ENCODE measurements at regions not wholly inside any gene's neighbourhood (a gene's known extent, or its start where the extent isn't known, plus 50 kb on each side); places are given as distances from the start of the nearest gene placed in this dataset.
"Not testable (repeated sequence)": the region's sequence is repeated elsewhere in the genome, so short reads cannot be mapped to it uniquely, and the experiment has no call there.

DNA sequence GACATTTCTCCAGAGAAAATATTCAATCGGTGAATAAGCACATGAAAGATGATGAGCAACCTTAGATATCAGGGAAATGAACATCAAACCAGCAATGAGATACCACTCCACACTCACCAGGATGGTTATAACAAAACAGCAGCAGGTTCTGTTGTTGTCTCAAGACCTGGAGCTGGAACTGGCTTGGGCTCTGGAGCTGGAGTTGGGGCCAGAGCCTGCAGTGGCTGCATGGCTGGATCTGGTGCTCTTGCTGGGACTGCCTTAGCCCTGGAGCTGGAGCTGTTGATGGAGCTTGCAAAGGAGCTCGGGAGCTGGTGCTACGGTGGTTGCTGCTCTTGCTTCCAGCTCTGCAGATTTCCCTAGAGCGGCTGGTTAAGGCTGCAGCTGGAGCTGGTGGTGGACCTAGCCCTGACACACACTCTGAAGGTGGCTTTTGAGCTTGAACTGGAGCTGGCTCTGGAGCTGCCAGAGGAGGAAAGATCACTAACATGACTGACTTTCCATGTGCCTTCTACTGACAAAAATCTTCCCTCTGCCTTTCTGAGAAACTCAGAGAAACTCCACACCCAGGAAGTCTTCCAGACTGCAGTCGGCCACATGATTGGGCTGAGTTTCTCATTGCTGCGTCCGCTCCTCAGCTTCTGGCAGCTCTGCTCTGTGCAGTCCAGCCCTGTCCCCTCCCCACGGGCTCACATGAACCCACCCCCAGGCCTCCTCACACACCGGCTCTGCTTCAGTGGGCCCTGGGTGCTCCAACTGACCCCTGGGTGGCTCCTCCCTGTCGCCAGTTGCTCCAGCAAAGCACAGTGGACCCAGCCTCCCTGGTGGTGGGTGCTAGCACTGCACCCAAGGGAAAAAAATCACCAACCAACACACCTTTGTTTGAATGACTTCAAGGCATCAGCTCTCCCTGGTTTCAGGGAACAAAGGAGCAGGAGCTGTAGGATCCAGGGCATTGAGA lies 139.1 kb upstream of the FMN2 start:
- DNase-seq: no peak

GRCh38 chr1:239954836-239955235 lies 136.8 kb upstream of the FMN2 start:
- no peak for DNase-seq

- DNase-seq: no peak
Observed at GRCh38 chr1:239955431-239955830, 136.3 kb upstream of the FMN2 start.

DNA sequence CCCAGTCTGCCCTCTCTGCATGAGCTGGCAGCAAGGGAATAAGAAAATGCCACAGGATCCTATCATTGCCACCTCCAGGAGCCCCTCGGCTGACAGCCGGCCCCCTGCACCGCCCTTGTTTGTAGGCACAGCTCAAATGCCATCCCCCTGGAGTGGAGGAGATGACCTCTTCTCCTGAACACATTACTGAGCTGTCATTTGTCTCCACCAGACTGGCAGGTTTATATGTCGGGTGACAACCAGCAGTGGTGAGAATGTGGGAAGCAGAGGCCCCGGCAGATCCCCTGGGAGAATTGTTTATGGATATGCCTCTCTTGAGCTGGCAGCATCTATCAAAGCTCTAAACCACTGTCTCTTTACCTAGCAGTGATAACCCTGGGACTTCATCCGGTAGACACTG lies 135.4 kb upstream of the FMN2 start:
- DNase-seq: no peak

DNA sequence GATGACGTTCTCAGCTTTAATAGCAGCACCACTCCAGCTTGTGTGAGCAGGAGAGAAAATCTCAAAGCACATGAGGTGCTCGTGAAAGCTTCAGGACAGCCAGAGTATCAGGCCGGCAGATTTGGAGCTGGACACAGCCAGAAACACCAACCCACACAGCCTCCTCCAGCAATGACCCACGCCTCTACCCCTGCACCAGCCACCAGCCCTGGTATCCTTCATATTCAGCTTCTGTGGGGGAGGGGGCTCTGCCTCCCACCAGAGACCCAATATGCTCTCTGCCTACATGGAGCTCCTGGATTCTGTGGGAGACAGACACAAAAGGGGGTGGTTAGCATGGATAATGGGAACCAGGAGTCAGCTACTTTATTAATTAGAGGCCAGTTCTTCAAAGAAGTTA lies 133.6 kb upstream of the FMN2 start:
- DNase-seq: no peak

GRCh38 chr1:239960366-239960765 lies 131.3 kb upstream of the FMN2 start:
- DNase-seq: no peak

DNA sequence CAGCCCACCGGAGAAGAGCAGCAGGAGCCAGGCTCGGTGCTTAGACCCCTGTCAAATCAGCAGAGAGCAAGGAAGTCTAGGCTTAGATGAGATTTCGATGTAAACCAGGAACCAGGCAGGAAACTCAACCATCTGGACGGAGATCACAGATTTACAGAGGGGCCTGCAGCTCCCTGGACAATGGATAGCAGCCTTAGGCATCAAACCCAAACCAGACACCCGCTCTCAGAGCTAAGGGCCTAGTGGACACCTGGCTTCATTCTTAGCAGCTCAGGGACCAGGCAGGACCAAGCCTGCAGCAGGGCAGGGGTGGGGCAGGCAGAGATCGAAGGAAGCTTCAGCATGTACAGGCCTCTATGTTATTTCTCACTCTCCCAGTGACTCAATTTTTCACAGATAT lies 127.8 kb upstream of the FMN2 start:
- DNase-seq: no peak

DNA sequence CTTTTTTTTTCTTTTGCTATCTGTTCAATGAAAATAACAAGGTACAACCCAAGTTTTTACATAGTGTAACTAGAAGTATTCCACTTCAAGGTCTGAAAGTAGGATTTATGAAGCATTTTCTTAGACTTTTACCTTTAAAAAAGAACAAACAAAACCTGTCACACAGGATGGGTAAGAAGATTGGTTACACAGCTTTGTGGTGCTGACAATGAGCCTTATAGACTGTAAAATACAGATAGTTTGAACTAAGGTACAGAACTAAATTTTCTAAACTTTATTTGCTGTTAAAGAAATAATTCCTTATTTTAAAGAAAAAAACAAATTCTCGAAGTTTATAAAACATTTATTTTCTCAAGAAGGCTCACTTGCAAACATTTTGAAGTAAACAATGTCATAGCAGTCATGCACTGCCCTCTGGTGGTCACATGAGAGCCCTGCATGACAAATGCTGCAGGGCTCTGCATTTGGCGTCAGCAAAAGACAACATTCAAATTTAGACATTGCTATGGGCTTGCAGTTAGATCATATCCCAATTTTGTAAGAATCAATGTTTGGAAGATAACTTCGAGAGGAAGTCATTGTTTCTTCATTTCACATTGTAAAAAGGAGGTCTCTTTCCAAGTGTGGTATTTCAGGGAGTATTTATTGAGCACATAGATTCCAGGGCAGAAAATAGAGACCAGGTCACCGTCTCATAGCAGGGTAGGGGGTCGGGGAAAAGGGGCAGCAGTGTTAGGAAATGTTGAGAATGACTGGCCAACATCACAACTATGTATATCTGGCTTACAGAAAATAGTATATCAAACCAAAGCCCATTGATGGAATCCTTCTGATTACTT lies 115.3 kb upstream of the FMN2 start:
- DNase-seq: peak; percentile 61

DNA sequence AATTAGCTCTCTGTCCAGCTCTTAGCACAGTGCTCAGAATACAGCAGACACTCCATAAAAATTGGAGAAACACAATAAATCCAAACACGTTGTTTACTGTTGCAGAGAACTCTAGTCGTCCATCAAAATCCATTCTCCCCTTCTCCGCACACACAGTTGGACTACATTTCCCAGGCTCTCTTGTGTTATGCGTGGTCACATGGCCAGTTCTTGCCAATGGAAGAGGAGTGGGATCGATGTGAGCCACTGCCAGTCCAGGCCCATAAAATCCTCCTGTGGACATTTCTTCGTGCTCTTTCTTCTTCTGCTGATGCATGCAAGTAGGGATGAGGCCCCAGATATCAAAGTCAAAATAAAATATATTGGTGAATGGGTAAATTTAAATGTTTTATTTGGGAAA lies 114.3 kb upstream of the FMN2 start:
- DNase-seq: no peak

- no peak for DNase-seq
Observed at GRCh38 chr1:239979456-239979855, 112.2 kb upstream of the FMN2 start.

GRCh38 chr1:239982762-239983161 lies 108.9 kb upstream of the FMN2 start:
- no peak for DNase-seq

- no peak for DNase-seq
Observed at GRCh38 chr1:239985044-239985443, 106.6 kb upstream of the FMN2 start.

DNA sequence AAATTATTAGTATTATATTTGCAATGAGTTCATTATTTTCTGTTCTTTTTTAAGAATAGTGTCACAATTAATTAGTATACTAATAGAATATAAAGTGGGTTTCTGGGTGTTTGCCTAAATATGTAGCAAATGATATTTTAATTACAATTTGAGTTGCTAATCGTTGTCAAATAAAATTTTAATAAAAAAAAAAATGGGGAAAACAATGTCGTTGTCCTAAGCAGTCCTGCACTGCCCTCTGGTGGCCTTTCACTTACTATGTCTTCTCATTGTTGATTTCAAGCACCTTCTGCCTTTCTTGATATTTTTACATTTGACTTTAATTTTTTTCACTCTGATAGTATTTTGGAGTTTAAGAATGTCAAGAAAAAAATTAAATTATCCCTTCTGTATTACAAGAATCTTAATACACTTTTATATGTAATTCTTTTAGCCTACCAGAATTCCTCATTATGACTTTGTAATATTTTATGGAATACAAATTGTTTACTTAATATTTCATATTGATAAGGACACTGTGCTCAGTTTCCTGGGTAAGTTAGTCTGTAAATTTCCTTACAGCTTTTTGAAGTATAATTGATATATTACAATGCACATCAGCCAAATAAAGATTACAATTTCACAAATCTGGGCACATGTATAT lies 104.5 kb upstream of the FMN2 start:
- DNase-seq: peak; percentile 6

DNA sequence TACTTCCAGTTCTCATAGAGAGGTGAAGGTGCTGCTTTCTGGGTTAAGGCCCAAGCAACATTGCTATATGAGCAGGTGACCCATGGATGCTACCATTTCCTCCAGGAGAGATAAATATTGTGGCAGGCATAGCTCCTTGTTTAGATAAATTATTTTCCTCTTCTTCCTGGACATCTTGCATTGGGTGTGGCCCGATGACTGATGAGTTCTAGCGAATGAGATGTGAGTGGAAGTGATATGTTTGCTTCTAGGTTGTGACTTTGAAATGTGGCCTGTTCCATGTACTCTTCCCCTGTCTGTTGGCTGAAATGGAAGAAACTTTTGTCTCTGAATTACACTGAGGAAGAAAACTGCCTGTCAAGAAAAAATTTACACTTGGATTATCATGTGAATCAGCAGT lies 101.7 kb upstream of the FMN2 start:
- no peak for DNase-seq

DNA sequence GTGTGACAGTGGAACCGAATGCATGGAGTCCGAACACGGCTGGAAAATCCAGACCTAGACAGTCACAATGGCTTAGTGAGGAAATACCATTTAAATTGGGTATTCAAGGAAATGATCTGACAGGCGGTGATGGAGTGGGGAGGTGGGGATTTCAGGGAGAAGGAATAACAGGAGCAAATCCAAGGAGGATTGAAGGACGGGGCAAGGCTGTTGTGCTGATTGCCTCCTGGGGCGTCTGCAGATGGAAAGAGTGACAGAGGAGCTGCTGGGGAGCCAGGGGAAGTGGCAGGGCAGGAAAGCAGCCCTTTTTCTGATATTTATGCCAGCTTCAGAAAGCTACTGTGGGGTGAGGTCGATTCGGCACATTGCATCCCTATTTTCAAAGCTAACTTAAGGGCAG lies 99.1 kb upstream of the FMN2 start:
- not testable (repeated sequence) for DNase-seq

DNA sequence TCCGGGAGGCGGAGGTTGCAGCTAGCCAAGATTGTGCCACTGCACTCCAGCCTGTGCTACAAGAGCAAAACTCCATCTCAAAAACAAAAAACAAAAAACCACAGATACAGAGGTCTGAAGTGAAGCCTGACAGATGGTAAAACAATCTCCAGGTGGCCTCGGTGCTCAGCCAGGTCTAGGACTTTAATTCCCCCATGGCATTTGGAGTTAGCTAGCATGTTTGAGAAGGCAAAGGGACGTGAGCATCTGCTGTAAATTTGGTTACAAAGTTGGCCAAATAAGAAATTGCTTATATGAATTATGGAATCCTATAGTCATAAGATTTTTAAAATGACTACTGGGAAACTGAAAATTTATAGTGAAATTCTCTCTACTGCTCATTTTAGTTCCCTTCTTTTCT lies 98.3 kb upstream of the FMN2 start:
- no peak for DNase-seq

- no peak for DNase-seq
Observed at GRCh38 chr1:239995281-239995680, 96.4 kb upstream of the FMN2 start.

- no peak for DNase-seq
Observed at GRCh38 chr1:239997160-239997514, 94.5 kb upstream of the FMN2 start.

- no peak for DNase-seq
Observed at GRCh38 chr1:239997515-239998311, 94.0 kb upstream of the FMN2 start.

DNA sequence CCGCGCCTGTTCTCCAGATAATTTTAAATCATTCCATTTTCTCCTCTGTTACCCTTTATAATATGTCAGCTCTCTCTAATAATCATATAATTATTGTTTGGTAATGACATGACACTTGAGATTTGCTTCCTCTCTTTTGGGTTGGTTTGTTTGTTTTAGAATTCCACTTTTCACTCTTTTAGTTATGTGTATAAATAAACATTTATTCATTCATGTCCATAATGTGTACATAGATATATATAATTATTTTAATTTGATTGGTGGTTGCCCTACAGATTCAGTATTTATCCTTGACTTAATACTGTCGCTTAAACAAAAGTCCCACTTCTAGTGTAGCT lies 93.4 kb upstream of the FMN2 start:
- no peak for DNase-seq

- DNase-seq: no peak
Observed at GRCh38 chr1:239999170-239999569, 92.5 kb upstream of the FMN2 start.

GRCh38 chr1:240000634-240001033 lies 91.0 kb upstream of the FMN2 start:
- no peak for DNase-seq
